Testis (tissue), 2 donors: ENCODE measurements at regions not wholly inside any gene's neighbourhood (a gene's known extent, or its start where the extent isn't known, plus 50 kb on each side); places are given as distances from the start of the nearest gene placed in this dataset.

Experiments
- DNase-seq: peaks from one replicate; pipeline ENCODE4 v3.0.0-alpha.2; 2019
- H3K27ac ChIP-seq, 2 donors: fragments of 200-600 bp; sonication (generic); one replicate each; pipeline ENCODE4 v1.5.1; 2019
- H3K27me3 ChIP-seq: fragments of 200-600 bp; sonication (generic); one replicate; pipeline ENCODE4 v1.5.1; 2019
- H3K36me3 ChIP-seq: fragments of 200-600 bp; sonication (generic); one replicate; pipeline ENCODE4 v1.5.1; 2017; ENCODE audit warnings: low read depth; ENCODE audit errors: missing control alignments
- H3K4me1 ChIP-seq: fragments of 200-600 bp; sonication (generic); one replicate; pipeline ENCODE4 v1.5.1; 2019
- H3K4me3 ChIP-seq, 2 donors: fragments of 200-600 bp; sonication (generic); one replicate each; pipeline ENCODE4 v1.5.1; 2017 to 2019
- H3K9me3 ChIP-seq: fragments of 200-600 bp; sonication (generic); one replicate; pipeline ENCODE4 v1.5.1; 2017
- POLR2A ChIP-seq: fragments of 450-650 bp; IDR thresholded peaks from one replicate; pipeline ENCODE4 v1.6.1; 2017; ENCODE audit warnings: antibody characterized with exemption, mild to moderate bottlenecking, moderate library complexity
- WGBS, 2 donors: methylation state at CpG; one replicate each; pipeline ENCODE4 v1.1.5; 2018; 5-methylcytosine and 5-hydroxymethylcytosine counted together
- intact Hi-C: fragments of 100-400 bp; cut with DNase I; formaldehyde crosslinking; loops from one replicate; pipeline ENCODE4 v1.15.1; 2023; ENCODE audit warnings: low total_unique reads
- TF ChIP-seq, protein P1 (sequence below), 3 experiments: fragments of 450-650 bp in 2 of 3; fragments of 200-600 bp in 1 of 3; sonication (generic) in 1 of 3; IDR thresholded peaks; one replicate each; pipeline ENCODE4 v1.5.1; 2016 to 2019; ENCODE audit warnings: antibody characterized with exemption in 3 of 3, mild to moderate bottlenecking in 2 of 3, moderate library complexity in 1 of 3

DNA sequence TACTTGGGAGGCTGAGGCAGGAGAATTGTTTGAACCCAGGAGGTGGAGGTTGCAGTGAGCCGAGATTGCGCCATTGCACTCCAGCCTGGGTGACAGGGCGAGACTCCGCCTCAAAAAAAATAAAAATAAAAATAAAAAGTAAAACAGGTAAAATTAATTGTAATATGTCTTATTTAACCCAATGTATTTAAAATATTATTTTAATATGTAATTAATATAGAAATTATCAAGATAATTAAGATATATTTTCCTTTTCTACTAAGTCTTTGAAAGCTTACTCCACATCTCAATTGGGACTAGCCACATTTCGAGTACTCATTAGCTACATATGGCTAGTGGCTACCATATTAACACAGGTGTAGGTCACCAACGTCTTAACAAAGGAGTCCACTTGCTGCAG, 61.6 kb upstream of the IPO9 start:
- Histone ChIP-seq H3K27me3 (no peaks in the 10 kb centered on the region), H3K27ac (no peak overlapping the region), H3K9me3 (no peaks in the 10 kb centered on the region), H3K36me3 (no peaks in the 10 kb centered on the region), H3K4me3 (no peak overlapping the region), H3K4me1 (peaks cover 8% of the 10 kb centered on the region)
- intact Hi-C loops: no loop called here
- WGBS, 2 donors: 91 to 98% methylated on average over 6 of the region's 6 CpGs
- TF ChIP-seq, protein P1, sequence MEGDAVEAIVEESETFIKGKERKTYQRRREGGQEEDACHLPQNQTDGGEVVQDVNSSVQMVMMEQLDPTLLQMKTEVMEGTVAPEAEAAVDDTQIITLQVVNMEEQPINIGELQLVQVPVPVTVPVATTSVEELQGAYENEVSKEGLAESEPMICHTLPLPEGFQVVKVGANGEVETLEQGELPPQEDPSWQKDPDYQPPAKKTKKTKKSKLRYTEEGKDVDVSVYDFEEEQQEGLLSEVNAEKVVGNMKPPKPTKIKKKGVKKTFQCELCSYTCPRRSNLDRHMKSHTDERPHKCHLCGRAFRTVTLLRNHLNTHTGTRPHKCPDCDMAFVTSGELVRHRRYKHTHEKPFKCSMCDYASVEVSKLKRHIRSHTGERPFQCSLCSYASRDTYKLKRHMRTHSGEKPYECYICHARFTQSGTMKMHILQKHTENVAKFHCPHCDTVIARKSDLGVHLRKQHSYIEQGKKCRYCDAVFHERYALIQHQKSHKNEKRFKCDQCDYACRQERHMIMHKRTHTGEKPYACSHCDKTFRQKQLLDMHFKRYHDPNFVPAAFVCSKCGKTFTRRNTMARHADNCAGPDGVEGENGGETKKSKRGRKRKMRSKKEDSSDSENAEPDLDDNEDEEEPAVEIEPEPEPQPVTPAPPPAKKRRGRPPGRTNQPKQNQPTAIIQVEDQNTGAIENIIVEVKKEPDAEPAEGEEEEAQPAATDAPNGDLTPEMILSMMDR (IDR thresholded peaks at IDR 0.05): no peak
- TF ChIP-seq POLR2A: no peak
- DNase-seq: no peak

DNA sequence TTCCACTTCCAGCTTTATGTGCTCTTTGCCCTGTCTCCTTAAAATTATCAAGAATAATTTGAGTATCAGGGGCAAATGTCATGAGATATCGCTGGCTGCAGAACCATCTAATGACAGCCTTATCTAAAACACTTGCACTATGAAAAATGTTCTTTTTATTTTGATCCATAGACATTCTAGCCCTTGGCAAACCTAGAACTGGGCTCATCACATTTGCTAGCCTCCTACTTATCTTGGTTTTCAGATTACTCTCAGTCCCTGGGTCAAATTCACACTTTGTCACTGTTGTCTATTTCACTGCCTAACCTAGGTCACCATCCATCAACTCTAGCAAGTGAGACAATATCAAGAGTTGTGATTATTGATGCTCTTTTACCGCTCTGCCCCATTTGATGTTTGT, 59.9 kb upstream of the IPO9 start:
- peaks cover 8% of the 10 kb centered on the region for H3K4me1 ChIP-seq
- H3K27me3 ChIP-seq: no peaks in the 10 kb centered on the region
- H3K36me3 ChIP-seq: no peaks in the 10 kb centered on the region
- no peak overlapping the region for H3K27ac ChIP-seq
- DNase-seq: no peak
- H3K9me3 ChIP-seq: no peaks in the 10 kb centered on the region
- intact Hi-C loops: no loop called here
- TF ChIP-seq, protein P1 (IDR thresholded peaks at IDR 0.05): no peak
- no peak for TF ChIP-seq POLR2A
- H3K4me3 ChIP-seq: no peak overlapping the region
- WGBS, 2 donors: 75 to 82% methylated on average over 2 of the region's 2 CpGs

DNA sequence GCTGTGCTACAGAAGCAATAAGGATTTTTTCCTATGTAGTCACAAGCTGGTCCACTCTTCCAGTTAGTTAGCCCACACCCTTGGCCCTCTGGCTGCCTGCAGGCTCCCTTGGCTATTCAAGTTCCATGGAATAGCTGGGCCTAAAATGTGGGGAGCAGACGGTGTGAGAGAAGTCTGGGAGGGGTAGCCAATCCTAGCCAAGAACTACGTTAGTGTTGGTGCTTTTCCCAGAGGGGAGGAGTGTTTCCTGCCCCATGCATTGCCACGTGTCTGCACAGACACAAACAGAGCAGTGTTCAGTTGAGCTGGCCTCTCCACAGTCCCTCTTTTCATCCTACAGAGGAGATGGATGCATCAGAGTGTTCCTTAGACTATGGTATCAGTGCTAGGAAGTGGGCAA, 59.0 kb upstream of the IPO9 start:
- no peaks in the 10 kb centered on the region for H3K27me3 ChIP-seq

DNA sequence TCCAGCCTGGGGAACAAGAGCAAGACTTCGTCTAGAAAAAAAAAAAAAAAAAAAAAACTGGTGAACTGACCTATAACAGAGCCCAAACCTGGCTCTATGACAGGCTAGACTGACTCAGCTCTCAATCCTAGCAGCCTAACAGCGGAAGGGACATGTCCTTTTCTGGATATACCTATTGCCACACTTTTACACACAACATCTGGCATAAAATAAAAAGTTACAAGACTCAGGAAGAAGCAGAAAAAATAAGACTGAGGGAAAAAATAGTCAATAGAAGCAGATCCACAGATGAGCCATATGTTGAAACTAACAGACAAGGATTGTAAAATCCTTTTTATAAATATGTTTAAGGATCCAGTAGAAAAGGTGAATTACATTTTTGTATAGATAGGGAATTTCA, 57.5 kb upstream of the IPO9 start:
- Histone ChIP-seq H3K27me3 (no peaks in the 10 kb centered on the region), H3K4me3 (no peak overlapping the region), H3K36me3 (no peaks in the 10 kb centered on the region), H3K9me3 (no peaks in the 10 kb centered on the region), H3K27ac (no peak overlapping the region), H3K4me1 (peaks cover 8% of the 10 kb centered on the region)
- intact Hi-C loops: no loop called here
- WGBS, 2 donors: 83 to 100% methylated on average over 2 of the region's 2 CpGs
- TF ChIP-seq, protein P1 (IDR thresholded peaks at IDR 0.05): no peak
- no peak for TF ChIP-seq POLR2A
- DNase-seq: no peak

More for the DNA sequence above, 59.0 kb upstream of the IPO9 start:
- TF ChIP-seq, protein P1 (IDR thresholded peaks at IDR 0.05): no peak
- TF ChIP-seq POLR2A: no peak
- Histone ChIP-seq H3K9me3 (no peaks in the 10 kb centered on the region), H3K27ac (peak overlapping the region in 1 of 2 donors; percentile 29), H3K4me1 (peaks cover 11% of the 10 kb centered on the region), H3K36me3 (no peaks in the 10 kb centered on the region), H3K4me3 (no peak overlapping the region)
- DNase-seq: peak; percentile 59
- WGBS, 2 donors: 13 to 37% methylated on average over 3 of the region's 3 CpGs
- intact Hi-C loops: no loop called here

DNA sequence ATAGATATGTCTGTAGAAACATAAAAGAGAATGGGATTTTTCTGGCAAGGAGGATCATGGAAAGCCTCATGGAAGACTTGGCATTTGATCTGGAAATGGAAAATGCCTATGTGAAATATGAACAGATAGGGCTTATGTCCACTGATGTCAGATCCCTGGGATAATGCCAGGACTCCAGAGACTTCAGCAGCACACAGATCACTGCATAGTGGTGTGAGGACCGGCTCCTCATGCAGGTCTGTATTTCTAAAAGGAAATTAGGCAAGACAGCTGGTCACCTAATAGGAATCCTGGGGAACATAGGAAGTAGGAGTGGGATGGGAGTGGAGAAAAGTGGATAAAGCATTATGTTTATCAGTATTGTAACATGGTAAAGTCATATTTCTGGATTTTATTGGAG, 56.8 kb upstream of the IPO9 start:
- intact Hi-C loops: no loop called here
- WGBS, 2 donors: 94 to 100% methylated on average over 1 of the region's 1 CpG
- H3K4me1 ChIP-seq: peaks cover 7% of the 10 kb centered on the region
- DNase-seq: no peak
- H3K4me3 ChIP-seq: no peak overlapping the region
- TF ChIP-seq, protein P1 (IDR thresholded peaks at IDR 0.05): no peak
- no peak for TF ChIP-seq POLR2A
- no peaks in the 10 kb centered on the region for H3K27me3 ChIP-seq
- no peak overlapping the region for H3K27ac ChIP-seq
- H3K9me3 ChIP-seq: no peaks in the 10 kb centered on the region
- H3K36me3 ChIP-seq: no peaks in the 10 kb centered on the region
